Small intestine (tissue), 7 donors: ENCODE measurements at regions not wholly inside any gene's neighbourhood (a gene's known extent, or its start where the extent isn't known, plus 50 kb on each side); places are given as distances from the start of the nearest gene placed in this dataset.

Experiments used
- DNase-seq, 2 donors: peaks; one replicate each; pipeline versions ENCODE4 v3.0.0 to v3.0.0-alpha.2; 2013
- FAIRE-seq: peaks from 2 replicates; lab custom pipeline; 2012; peaks lifted over from hg19 to GRCh38; lab: Jason Lieb, UNC
- H3K27ac ChIP-seq, 3 donors: one replicate each; pipeline ENCODE4 v1.5.1; 2013; ENCODE audit warnings: low read length in 2 of 3, mild to moderate bottlenecking in 2 of 3, control low read depth in 1 of 3, inconsistent platforms in 1 of 3, low read depth in 1 of 3, moderate library complexity in 1 of 3
- H3K27me3 ChIP-seq, 3 donors: one replicate each; pipeline ENCODE4 v1.6.1; 2013; ENCODE audit warnings: low read length in 3 of 3, inconsistent platforms in 1 of 3; ENCODE audit not compliant: control insufficient read depth in 3 of 3, insufficient read depth in 3 of 3
- H3K36me3 ChIP-seq, 3 donors: one replicate each; pipeline ENCODE4 v1.6.1; 2013; ENCODE audit warnings: low read length in 3 of 3, inconsistent platforms in 1 of 3, low read depth in 1 of 3, mild to moderate bottlenecking in 1 of 3, moderate library complexity in 1 of 3; ENCODE audit not compliant: control insufficient read depth in 3 of 3, insufficient read depth in 2 of 3
- H3K4me1 ChIP-seq, 3 donors: one replicate each; pipeline ENCODE4 v1.6.1; 2013; ENCODE audit warnings: low read length in 2 of 3, inconsistent platforms in 1 of 3, low read depth in 1 of 3, mild to moderate bottlenecking in 1 of 3, moderate library complexity in 1 of 3; ENCODE audit not compliant: control insufficient read depth in 3 of 3, insufficient read depth in 2 of 3
- H3K4me3 ChIP-seq, 3 donors: one replicate each; pipeline ENCODE4 v1.5.1; 2013; ENCODE audit warnings: low read length in 3 of 3, control low read depth in 1 of 3, inconsistent platforms in 1 of 3, low read depth in 1 of 3, mild to moderate bottlenecking in 1 of 3, moderate library complexity in 1 of 3
- H3K9me3 ChIP-seq, 2 donors: one replicate each; pipeline ENCODE4 v1.6.1; 2013; ENCODE audit warnings: low read depth in 1 of 2, low read length in 1 of 2; ENCODE audit not compliant: control insufficient read depth in 2 of 2, insufficient read depth in 1 of 2
- WGBS, 3 donors: extraction: QIAGEN DNeasy Blood & Tissue Kit; methylation state at CpG; one replicate each; pipeline ENCODE4 v1.1.7; 2013; 5-methylcytosine and 5-hydroxymethylcytosine counted together
- donor health status: healthy with polysubstance abuse.
- donor health status: control.
- donor health status: control.
- donor health status: Bipolar disorder and iron deficiency.
- donor health status: healthy.

DNA sequence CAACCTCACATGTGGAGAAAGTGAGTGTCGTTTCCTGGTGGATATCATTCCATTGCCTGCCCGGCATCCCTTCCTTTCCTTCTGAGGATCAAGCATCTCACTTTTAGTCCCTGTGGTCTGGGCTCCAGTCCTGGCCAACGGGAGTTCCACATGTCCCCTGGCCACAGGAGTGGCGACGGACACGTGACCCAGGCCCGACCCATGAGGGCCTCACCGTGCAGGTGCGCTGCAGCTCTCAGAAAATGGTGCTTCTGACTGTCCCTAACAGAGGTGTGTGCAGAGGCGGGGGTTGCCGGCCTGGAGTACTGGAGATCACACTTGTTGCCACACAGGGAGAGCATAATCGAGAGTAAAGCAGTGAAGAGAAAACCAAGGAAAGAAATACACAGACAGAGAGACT lies 476.9 kb upstream of the FRG1 start:
- H3K27ac ChIP-seq: no peak overlapping the region
- H3K9me3 ChIP-seq: peaks cover 0 to 7% of the 10 kb centered on the region in 2 donors
- WGBS, 3 donors: 88 to 93% (median 91%) methylated on average over 12 of the region's 12 CpGs
- DNase-seq (no peak), FAIRE-seq (no peak)
- H3K27me3 ChIP-seq: no peaks in the 10 kb centered on the region
- no peaks in the 10 kb centered on the region for H3K4me1 ChIP-seq
- H3K36me3 ChIP-seq: no peaks in the 10 kb centered on the region
- H3K4me3 ChIP-seq: no peak overlapping the region

DNA sequence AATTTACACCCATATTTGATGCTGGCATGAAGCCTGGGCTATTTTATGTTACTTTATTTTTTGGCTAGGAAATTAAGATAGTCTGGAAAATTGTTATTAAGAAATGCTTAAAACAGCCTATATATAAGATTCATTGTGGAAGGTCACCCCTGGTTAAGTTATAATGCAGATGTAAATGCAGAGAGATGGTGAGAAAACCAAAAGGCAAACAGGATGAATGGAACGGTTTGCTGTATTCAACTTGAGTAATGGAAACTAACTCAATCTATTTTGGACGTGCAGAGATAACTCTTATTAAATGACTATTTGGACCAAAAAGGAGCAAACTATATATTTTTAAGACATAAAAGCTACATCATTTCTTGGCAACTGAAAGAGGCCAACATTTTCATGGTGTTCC lies 446.3 kb upstream of the FRG1 start:
- Histone ChIP-seq H3K4me1 (no peaks in the 10 kb centered on the region), H3K9me3 (peaks cover 0 to 13% of the 10 kb centered on the region in 2 donors), H3K27ac (no peak overlapping the region), H3K27me3 (no peaks in the 10 kb centered on the region), H3K4me3 (no peak overlapping the region), H3K36me3 (no peaks in the 10 kb centered on the region)
- DNase-seq (no peak), FAIRE-seq (no peak)
- WGBS, 3 donors: 69 to 82% (median 81%) methylated on average over 2 of the region's 2 CpGs

DNA sequence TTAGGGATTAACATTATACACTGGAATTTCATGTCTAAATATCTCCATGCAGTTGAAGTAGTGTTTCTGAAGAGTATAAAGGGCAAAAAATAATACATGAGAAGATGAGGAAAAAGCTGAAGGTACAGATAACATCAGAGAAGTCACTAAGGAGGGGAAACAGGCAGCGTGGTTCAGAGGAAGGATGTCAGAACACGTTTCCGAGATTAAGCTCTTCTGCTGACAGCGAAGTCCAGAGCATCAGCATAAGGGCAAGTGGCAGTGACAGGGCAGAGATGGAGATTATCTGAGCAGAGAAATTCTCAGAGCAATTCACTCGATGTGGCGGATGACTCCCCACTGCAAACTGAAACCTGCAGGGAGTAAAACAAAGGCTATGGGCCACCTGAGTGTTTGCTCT lies 443.2 kb upstream of the FRG1 start:
- H3K4me1 ChIP-seq: no peaks in the 10 kb centered on the region
- no peak overlapping the region for H3K27ac ChIP-seq
- H3K27me3 ChIP-seq: no peaks in the 10 kb centered on the region
- DNase-seq (no peak), FAIRE-seq (no peak)
- H3K9me3 ChIP-seq: peaks cover 0 to 9% of the 10 kb centered on the region in 2 donors
- H3K36me3 ChIP-seq: no peaks in the 10 kb centered on the region
- 52 to 68% (median 59%) methylated on average over 6 of the region's 6 CpGs for WGBS, 3 donors
- H3K4me3 ChIP-seq: no peak overlapping the region

DNA sequence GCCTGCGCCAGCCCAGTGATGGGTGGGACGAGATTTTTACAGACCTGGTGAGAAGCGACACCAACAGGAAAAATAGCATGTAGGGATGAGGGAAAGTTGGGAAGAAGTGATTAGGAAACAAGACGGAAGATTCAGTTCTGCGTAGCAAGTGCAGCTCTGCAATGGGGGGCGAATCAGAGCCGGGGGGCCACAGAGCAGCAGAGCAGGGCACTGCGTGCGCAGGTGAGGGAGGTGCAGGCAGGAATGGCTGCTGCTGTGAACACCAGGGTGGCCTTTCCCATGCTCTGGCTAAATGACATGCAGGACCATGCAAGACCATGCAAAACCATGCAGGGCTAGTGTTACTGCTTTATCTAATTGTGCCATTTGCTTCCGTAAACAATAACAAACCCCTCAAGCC lies 442.7 kb upstream of the FRG1 start:
- DNase-seq (no peak), FAIRE-seq (no peak)
- H3K36me3 ChIP-seq: no peaks in the 10 kb centered on the region
- no peak overlapping the region for H3K27ac ChIP-seq
- H3K27me3 ChIP-seq: no peaks in the 10 kb centered on the region
- no peaks in the 10 kb centered on the region for H3K4me1 ChIP-seq
- 84 to 89% (median 87%) methylated on average over 10 of the region's 10 CpGs for WGBS, 3 donors
- no peak overlapping the region for H3K4me3 ChIP-seq
- H3K9me3 ChIP-seq: peaks cover 0 to 9% of the 10 kb centered on the region in 2 donors

DNA sequence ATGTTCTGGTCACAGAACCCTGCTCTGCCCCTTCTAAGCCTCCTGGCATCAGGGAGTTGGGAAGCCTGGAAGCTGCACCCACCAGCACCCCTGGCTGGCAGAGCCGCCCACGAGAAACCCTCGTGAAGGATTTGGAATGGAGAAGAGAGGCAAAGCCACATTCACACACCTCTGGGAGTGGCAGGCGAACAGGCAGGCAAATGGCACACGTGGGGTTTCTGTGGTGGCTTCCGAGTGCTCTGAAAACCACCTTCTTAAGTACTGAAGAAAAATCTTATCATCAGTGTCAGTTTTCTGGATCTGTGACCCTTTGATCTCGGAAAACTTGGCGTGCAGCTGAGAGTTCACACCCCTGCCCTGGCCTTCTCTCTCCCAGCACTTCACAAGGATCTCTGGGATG lies 442.2 kb upstream of the FRG1 start:
- Histone ChIP-seq H3K27me3 (no peaks in the 10 kb centered on the region), H3K27ac (no peak overlapping the region), H3K36me3 (no peaks in the 10 kb centered on the region), H3K4me1 (no peaks in the 10 kb centered on the region), H3K4me3 (no peak overlapping the region), H3K9me3 (peaks cover 0 to 9% of the 10 kb centered on the region in 2 donors)
- FAIRE-seq: no peak
- 33 to 60% (median 41%) methylated on average over 8 of the region's 8 CpGs for WGBS, 3 donors
- no peak for DNase-seq

DNA sequence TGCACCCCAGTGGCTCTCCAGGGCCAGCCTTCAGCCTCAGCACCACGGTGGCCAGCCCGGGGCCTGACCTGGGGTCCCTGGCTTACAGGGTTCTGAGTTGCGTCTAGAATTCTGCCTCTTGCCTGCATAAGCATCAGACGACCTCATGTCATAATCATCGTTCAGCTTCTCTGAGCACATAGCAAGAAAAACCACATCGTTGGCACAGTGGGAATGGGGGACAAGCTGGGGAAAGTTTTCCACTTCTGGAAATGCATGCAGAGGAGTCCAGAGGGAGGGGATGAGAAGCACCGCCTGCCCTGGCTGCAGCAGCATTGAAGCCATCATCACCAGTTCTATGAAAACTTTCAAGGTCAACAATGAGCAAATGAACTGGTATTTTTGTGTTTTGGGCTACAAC lies 441.0 kb upstream of the FRG1 start:
- no peak overlapping the region for H3K27ac ChIP-seq
- H3K36me3 ChIP-seq: no peaks in the 10 kb centered on the region
- no peaks in the 10 kb centered on the region for H3K27me3 ChIP-seq
- no peaks in the 10 kb centered on the region for H3K4me1 ChIP-seq
- H3K9me3 ChIP-seq: peaks cover 0 to 9% of the 10 kb centered on the region in 2 donors
- 90 to 91% (median 90%) methylated on average over 7 of the region's 7 CpGs for WGBS, 3 donors
- H3K4me3 ChIP-seq: no peak overlapping the region
- no peak for DNase-seq
- no peak for FAIRE-seq

DNA sequence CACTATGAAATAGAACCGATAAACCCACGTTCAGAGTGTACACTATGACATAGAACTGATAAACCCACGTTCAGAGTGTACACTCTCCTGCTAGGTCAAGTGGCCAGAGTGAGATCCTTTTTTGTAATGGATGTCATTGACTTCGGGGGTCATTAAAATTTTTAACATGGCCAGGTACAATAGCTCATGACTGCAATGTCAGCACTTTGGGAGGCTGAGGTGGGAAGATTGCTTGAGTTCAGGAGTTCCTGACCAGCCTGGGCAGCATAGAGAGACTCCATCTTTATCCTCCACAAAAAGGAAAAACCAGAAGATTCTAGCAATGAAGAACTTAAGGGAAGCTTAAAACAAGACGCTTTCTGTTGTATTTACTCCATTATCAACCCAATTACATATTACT lies 439.7 kb upstream of the FRG1 start:
- Histone ChIP-seq H3K9me3 (peaks cover 0 to 12% of the 10 kb centered on the region in 2 donors), H3K4me3 (no peak overlapping the region), H3K36me3 (no peaks in the 10 kb centered on the region), H3K4me1 (no peaks in the 10 kb centered on the region), H3K27ac (no peak overlapping the region), H3K27me3 (no peaks in the 10 kb centered on the region)
- no peak for FAIRE-seq
- 73 to 82% (median 74%) methylated on average over 5 of the region's 5 CpGs for WGBS, 3 donors
- no peak for DNase-seq

DNA sequence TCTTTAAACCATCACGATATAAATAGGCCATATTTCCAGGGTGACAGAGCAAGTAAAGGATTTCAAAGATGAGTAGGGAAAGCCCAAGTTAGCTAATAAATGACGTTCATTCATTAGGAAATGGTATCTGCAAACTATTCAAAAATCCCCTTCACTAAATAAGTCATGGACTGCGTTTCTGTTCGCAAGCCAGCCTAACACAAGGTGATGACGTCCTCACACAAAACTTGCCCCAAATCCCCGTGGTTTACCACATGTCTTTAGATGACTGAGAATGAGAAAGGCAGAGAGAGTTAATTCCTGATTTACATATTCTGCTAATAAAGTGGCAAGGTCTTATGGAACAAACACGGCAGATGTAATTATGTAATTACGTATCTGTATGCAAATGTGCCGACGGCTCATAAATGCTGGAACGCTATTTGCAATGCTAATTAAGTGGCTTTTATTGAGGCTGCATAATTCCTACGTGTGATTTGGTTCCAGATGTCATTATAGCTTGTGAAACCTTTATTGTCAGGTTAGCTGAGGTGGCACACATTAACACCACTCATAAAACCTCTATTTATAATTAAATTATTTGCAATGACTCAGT lies 437.7 kb upstream of the FRG1 start:
- H3K36me3 ChIP-seq: no peaks in the 10 kb centered on the region
- no peak overlapping the region for H3K27ac ChIP-seq
- DNase-seq (no peak), FAIRE-seq (no peak)
- no peaks in the 10 kb centered on the region for H3K27me3 ChIP-seq
- WGBS, 3 donors: 70 to 81% (median 71%) methylated on average over 12 of the region's 12 CpGs
- peaks cover 0 to 8% of the 10 kb centered on the region in 2 donors for H3K9me3 ChIP-seq
- H3K4me1 ChIP-seq: no peaks in the 10 kb centered on the region
- H3K4me3 ChIP-seq: no peak overlapping the region

DNA sequence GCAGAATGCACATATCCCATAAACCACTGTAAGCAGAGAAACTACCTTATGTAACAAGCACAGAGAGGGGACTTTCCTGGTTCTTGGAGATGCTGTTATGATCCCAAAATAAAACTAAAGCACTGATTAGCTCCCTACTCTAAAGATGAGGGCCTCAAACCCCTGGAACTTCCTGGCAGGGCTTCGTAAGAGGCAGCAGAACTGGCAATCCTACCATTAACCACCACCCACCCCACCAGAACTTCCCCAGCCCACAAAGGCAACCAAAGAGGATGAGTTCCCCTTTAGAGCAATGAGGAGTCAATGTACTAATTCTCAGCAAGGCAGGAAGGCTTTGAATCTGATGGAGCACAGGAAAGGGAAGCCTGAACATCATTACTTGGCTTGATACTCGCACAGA lies 436.5 kb upstream of the FRG1 start:
- DNase-seq (no peak), FAIRE-seq (no peak)
- Histone ChIP-seq H3K4me3 (no peak overlapping the region), H3K36me3 (no peaks in the 10 kb centered on the region), H3K27ac (no peak overlapping the region), H3K27me3 (no peaks in the 10 kb centered on the region), H3K9me3 (peaks cover 0 to 7% of the 10 kb centered on the region in 2 donors), H3K4me1 (no peaks in the 10 kb centered on the region)
- WGBS, 3 donors: 48 to 66% (median 52%) methylated on average over 2 of the region's 2 CpGs
